ENCODE measurements at regions not wholly inside any gene's neighbourhood (a gene's known extent, or its start where the extent isn't known, plus 50 kb on each side); places are given as distances from the start of the nearest gene placed in this dataset.

DNA sequence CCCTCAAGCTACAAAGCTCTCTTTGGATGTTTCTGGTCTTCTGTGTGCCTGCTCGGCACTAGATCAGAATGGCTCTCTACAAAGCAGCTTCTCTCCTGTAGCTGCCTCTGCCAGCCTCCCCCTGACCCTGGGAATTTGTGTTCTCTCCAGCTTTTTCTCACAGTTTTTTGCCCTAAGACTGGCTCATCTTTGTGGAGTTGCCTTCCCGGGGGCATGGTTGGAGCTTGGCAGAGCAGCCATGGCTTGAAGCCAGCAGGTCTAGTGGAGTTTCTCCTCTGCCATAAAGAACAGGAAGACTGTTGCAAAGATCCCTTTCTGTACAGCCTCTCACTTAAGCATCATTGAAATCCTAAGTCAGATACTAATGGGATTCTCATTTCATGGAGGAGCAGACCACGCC is 163.3 kb upstream of the MAMLD1 start:
- TF ChIP-seq, protein P1, sequence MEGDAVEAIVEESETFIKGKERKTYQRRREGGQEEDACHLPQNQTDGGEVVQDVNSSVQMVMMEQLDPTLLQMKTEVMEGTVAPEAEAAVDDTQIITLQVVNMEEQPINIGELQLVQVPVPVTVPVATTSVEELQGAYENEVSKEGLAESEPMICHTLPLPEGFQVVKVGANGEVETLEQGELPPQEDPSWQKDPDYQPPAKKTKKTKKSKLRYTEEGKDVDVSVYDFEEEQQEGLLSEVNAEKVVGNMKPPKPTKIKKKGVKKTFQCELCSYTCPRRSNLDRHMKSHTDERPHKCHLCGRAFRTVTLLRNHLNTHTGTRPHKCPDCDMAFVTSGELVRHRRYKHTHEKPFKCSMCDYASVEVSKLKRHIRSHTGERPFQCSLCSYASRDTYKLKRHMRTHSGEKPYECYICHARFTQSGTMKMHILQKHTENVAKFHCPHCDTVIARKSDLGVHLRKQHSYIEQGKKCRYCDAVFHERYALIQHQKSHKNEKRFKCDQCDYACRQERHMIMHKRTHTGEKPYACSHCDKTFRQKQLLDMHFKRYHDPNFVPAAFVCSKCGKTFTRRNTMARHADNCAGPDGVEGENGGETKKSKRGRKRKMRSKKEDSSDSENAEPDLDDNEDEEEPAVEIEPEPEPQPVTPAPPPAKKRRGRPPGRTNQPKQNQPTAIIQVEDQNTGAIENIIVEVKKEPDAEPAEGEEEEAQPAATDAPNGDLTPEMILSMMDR (conservative IDR thresholded peaks at IDR 0.05 in 1 of 2, IDR thresholded peaks at IDR 0.05 in 1 of 2; ENCODE audit: extremely low read depth in 1 of 2, insufficient read depth in 1 of 2, low read depth in 1 of 2, low read length in 2 of 2) = no peak
- TF ChIP-seq EZH2 (IDR thresholded peaks at IDR 0.05; ENCODE audit: borderline replicate concordance, low read length) = no peak
